ENCODE measurements at regions not wholly inside any gene's neighbourhood (a gene's known extent, or its start where the extent isn't known, plus 50 kb on each side); places are given as distances from the start of the nearest gene placed in this dataset.

GRCh38 chr12:47586952-47587669 lies 118.7 kb downstream of the RPAP3 start:
- ChIA-PET CTCF (interaction anchor here (0.6 to 0.7 kb wide), 2 partner anchors 76 to 298 kb away, joined by 3 read pairs; no protein-coding TSS in a partner anchor), POLR2A (no interaction called here)
- no peak overlapping the region for H3K27ac ChIP-seq (ENCODE audit: extremely low read depth, low read depth, low read length)
- TF ChIP-seq ZBTB26 (tag by site-specific recombination; optimal IDR thresholded peaks at IDR 0.05) (no peak), ZNF513 (tag by site-specific recombination; IDR thresholded peaks at IDR 0.05) (no peak), ZNF488 (tag by site-specific recombination; IDR thresholded peaks at IDR 0.05) (no peak), ZNF610 (tag by site-specific recombination; IDR thresholded peaks at IDR 0.05; ENCODE audit: borderline replicate concordance) (no peak), GLI4 (tag by site-specific recombination; IDR thresholded peaks at IDR 0.05) (no peak)
- H3K9me3 ChIP-seq (ENCODE audit: control insufficient read depth, insufficient read depth, low read depth, low read length) = no peaks in the 10 kb centered on the region
- no peaks in the 10 kb centered on the region for H3K4me1 ChIP-seq (ENCODE audit: control insufficient read depth, insufficient read depth, low read length)
- no peak overlapping the region for H3K4me3 ChIP-seq (ENCODE audit: low read depth, low read length)
- H3K36me3 ChIP-seq (ENCODE audit: control insufficient read depth in 2 of 2, insufficient read depth in 1 of 2, low read length in 2 of 2) = no peaks in the 10 kb centered on the region

GRCh38 chr12:47585507-47585906 lies 120.3 kb downstream of the RPAP3 start:
- no peak for TF ChIP-seq CTCF (tag by site-specific recombination; IDR thresholded peaks at IDR 0.05)
- TF ChIP-seq PRDM6 (tag by site-specific recombination; IDR thresholded peaks at IDR 0.05) = no peak
- TF ChIP-seq ZNF473 (tag by site-specific recombination; IDR thresholded peaks at IDR 0.05) = no peak
- no peak for TF ChIP-seq BCL11B (tag by site-specific recombination; IDR thresholded peaks at IDR 0.05; ENCODE audit: low read depth)
- no peak for TF ChIP-seq ZNF10 (tag by site-specific recombination; IDR thresholded peaks at IDR 0.05)
- no peak for TF ChIP-seq ZNF391 (tag by site-specific recombination; IDR thresholded peaks at IDR 0.05; ENCODE audit: borderline replicate concordance, low read depth)
- TF ChIP-seq HOXC10 (CRISPR knock-in tag; IDR thresholded peaks at IDR 0.05) = no peak
- TF ChIP-seq ZNF184 (tag by site-specific recombination; IDR thresholded peaks at IDR 0.05) = no peak
- TF ChIP-seq ZXDB (tag by site-specific recombination; IDR thresholded peaks at IDR 0.05) = no peak
- no peak for TF ChIP-seq SALL2 (tag by site-specific recombination; IDR thresholded peaks at IDR 0.05; ENCODE audit: borderline replicate concordance)
- no peak for TF ChIP-seq ZNF555 (tag by site-specific recombination; conservative IDR thresholded peaks at IDR 0.05)
- TF ChIP-seq ZNF132 (tag by site-specific recombination; IDR thresholded peaks at IDR 0.05; ENCODE audit: borderline replicate concordance) = no peak
- no peak for TF ChIP-seq ZNF274 (IDR thresholded peaks at IDR 0.05; ENCODE audit: low read length)
- no peak for TF ChIP-seq ZNF274 (tag by site-specific recombination; IDR thresholded peaks at IDR 0.05; ENCODE audit: borderline replicate concordance)
- no peaks in the 10 kb centered on the region for H3K4me1 ChIP-seq (ENCODE audit: control insufficient read depth, insufficient read depth, low read length)
- H3K27ac ChIP-seq (ENCODE audit: extremely low read depth, low read depth, low read length) = no peak overlapping the region
- no peaks in the 10 kb centered on the region for H3K9me3 ChIP-seq (ENCODE audit: control insufficient read depth, insufficient read depth, low read depth, low read length)
- no peak overlapping the region for H3K4me3 ChIP-seq (ENCODE audit: low read depth, low read length)
- no peaks in the 10 kb centered on the region for H3K36me3 ChIP-seq (ENCODE audit: control insufficient read depth in 2 of 2, insufficient read depth in 1 of 2, low read length in 2 of 2)
- POLR2A ChIA-PET = no interaction called here
- CTCF ChIA-PET = no interaction called here
